HG03280 (cell line): ENCODE measurements at regions not wholly inside any gene's neighbourhood (a gene's known extent, or its start where the extent isn't known, plus 50 kb on each side); places are given as distances from the start of the nearest gene placed in this dataset.

Source experiments
- ATAC-seq: cut with Tn5 transposase; IDR thresholded peaks from one replicate; pipeline ENCODE4 v1.9.1; 2021; ENCODE audit warnings: mild to moderate bottlenecking, moderate library complexity; ENCODE audit not compliant: unreplicated experiment

GRCh38 chr18:78650926-78651325, 328.7 kb upstream of the SALL3 start:
- no peak for ATAC-seq

DNA sequence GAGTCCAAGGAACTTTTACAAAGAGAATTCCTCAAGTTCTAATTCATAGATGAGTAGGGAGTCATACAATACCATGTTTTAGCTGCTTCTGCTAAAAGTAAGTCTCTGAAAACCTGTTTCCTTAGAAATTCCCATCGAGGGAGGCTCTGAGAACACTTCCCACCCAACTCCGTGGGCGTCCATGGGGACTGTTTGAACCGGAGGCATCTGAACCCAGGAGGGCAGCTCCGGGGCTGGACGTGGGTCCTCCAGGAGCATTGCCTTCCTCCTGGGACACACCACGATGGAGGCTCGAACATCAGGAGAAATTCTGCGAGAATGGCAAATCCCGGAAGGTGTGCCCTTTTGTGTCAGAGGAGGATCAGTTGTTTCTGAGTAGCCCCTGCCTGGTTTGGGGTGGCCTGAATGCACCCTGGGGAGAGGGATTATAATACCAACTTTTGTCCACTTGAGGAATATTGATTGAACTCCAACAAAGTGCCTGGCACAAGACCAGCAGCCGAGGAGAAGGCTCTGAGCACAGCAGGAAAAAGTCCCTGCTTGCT, 327.5 kb upstream of the SALL3 start:
- ATAC-seq: no peak

- no peak for ATAC-seq
Measured at GRCh38 chr18:78655921-78656320, 323.7 kb upstream of the SALL3 start.

- no peak for ATAC-seq
Measured at GRCh38 chr18:78656346-78656925, 323.2 kb upstream of the SALL3 start.

GRCh38 chr18:78658531-78658930, 321.1 kb upstream of the SALL3 start:
- ATAC-seq: no peak

DNA sequence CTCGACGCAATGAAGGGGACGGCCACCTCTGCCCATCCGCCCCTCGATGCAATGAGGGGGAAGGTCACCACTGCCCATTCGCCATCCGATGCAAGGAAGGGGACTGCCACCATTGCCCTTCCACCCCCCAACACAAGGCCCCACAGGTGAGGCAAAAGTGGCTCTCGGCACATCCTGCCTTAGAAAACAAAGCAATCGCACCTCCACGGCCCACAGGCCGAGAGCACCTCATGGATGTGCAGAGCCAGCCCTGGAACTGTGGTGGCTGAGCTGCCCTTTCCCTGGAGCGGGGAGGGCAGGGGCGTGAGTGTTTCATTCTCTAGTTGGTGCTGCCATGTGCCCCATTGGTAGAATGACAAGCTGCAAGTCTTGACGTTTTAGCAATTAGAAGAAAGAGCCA, 320.6 kb upstream of the SALL3 start:
- ATAC-seq: no peak

DNA sequence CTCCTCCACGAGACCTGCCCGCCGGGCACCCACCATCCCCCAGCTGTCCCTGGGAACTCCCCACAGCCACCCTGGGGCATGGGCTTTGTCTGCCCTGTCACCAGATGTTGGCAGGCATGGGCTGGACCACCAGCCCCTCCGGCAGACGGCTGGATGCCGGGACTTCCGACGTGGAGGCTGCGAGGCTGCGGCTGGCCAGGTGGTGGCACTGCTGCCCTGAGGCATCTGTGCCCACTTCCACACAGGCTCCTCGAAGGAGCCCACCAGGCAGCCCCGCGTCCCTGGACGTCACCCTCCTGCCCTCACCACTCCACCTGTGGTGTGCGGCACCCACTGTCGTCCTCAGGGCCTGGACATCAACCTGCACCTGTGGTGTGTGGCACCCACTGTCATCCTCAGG, 319.9 kb upstream of the SALL3 start:
- ATAC-seq: no peak

- no peak for ATAC-seq
Measured at GRCh38 chr18:78660311-78660710, 319.3 kb upstream of the SALL3 start.

DNA sequence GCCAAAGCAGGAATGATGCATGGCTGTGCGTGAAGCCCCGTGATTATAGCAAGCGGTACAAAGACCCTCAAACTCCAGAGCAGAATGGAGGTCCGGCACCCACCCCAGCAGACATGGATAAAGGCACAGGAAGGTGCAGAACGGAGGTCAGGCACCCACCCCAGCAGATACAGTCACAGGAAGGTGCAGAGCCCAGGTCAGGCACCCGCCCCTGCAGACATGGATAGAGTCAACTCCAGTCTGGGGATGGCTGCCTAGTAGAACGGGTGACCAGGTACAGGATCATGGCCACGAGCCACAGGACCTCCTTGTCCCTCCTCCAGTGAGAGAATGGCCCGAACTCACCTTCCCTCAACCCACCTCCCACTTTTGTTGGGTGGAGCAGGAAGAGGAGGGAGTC, 318.3 kb upstream of the SALL3 start:
- no peak for ATAC-seq

- no peak for ATAC-seq
Measured at GRCh38 chr18:78662879-78663278, 316.7 kb upstream of the SALL3 start.

DNA sequence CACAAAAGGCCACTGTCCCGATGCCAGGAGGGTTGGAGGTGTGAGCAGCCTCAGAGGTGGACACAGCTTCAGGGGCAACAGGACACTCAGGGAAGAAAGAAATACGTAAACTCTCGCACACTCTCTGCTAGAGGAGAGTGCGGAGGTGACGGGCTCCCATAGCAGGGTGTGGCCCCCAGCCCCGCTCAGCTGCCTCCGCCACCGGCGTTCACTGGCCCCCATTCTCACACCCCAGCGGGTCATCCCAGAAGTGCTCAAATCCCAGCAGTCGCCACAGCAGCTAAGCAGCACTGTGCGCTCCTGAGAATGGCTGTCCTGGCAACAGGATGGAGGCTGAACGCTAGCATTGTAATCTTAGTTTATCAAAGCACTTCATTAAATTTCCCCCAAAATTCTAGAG, 315.6 kb upstream of the SALL3 start:
- ATAC-seq: no peak

DNA sequence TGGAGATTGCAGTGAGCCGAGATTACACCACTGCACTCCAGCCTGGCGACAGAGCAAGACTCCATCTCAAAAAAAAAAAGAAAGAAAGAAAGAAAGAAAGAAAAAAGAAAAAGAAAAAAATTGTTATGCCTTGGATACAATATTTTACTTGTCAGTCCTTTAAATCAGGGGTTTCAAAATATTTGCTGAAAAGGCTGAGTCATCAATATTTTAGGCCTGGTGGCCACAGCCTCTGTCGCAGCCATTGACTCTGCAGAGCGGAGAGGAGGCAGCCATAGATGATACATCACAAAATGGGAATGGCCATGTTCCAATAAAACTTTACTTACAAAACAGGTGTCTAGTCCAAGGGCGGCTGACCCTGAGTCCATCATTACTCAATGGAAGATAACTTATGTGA, 314.8 kb upstream of the SALL3 start:
- no peak for ATAC-seq

- no peak for ATAC-seq
Measured at GRCh38 chr18:78665644-78666043, 314.0 kb upstream of the SALL3 start.

DNA sequence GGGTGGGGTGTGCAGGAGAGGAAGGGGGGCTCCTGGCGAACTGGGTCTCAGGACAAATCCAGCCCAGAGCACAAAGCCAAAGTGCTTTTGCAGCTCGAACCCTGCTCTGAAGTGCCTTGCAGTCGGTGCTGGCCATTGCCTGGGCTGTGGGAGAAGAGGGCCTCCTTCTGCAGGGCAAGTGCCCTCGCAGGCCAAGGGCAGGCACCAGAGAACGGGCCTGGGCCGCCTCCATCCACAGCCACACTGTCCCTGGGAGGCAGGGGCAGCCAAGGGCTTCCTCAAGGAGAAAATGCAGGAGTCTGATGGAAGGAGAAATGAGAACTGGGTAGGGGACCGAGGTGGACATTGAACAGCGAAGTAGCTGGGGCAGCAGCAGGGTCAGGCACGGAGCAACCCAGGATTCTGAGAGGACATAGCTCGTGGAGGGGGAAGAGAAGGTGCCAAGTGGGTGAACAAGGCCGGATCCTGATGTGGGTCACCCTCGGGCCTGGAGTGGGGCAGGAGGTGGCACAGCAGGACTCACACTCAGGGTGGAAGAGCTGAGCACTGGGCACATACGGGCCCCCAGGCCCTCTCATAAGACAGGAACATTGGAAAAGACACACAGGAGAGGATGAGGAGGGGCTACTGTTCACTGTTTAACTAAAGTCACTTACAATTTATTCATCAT, 312.8 kb upstream of the SALL3 start:
- no peak for ATAC-seq

- ATAC-seq: no peak
Measured at GRCh38 chr18:78670778-78671391, 308.7 kb upstream of the SALL3 start.

- ATAC-seq: no peak
Measured at GRCh38 chr18:78671551-78671950, 308.1 kb upstream of the SALL3 start.

DNA sequence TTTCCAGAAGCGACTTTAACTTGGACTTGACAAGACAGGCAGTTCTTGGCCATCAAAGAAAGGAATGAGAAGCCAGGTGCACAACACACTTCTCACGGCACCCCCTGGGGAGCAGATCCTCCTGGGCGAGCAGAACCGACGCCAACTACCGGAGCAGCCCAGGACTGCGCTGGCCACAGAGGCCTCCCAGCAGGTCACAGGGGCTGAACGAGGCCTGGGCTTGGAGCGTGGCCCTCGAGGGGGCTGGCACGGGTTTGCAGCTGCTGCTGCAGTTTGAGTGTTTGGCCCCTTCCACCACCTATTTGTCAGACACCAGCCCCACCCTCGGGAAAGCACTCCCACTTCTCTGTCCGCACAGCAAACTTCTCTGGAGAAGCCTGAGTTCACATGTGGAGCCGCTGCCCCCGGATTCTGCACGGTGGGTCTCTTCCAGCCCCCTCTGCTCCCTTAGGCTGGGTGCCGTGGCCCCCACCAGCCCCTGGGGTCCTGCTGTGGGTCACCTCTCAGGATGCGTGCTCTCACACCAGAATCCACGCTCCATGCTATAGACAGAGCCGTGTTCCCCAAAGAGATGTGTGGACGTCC, 306.7 kb upstream of the SALL3 start:
- ATAC-seq: no peak

DNA sequence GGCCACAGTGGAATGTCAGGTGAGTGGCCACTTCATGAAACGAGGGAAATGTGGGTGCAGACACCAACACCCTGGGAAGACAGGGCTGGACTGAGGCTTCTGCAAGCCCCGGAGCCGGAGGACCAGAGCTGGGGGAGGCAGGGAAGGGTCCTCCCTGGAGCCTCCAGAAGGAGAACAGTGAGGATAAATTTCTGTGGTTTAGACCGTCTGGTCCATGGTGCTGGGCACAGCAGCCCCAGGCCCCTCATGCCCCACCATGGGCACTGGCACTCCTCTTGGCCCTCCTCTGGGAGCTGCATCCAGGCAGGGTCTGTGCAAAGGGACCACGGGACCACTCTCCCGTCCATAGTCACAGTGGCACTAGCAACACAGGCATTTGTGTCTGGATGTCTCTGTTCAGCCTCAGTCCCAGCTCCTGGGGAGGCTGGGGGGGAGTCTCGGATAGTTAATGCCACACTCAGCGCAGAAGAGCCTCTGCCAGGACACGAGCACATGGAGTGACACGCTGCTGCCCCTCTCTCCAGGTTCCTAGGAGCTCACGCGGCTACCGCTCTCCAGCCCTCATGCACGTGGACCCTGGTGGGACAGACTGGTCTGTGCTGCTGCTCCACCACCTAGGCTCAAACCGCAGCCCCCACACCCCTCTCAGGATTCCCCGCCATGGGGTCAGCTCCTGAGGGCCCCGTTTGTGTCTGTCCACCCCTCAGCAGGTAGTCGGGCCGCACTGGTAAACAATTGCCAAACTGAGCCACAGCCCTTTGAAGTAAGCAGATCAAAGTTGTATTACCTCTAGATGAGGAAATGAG, 305.9 kb upstream of the SALL3 start:
- ATAC-seq: no peak

DNA sequence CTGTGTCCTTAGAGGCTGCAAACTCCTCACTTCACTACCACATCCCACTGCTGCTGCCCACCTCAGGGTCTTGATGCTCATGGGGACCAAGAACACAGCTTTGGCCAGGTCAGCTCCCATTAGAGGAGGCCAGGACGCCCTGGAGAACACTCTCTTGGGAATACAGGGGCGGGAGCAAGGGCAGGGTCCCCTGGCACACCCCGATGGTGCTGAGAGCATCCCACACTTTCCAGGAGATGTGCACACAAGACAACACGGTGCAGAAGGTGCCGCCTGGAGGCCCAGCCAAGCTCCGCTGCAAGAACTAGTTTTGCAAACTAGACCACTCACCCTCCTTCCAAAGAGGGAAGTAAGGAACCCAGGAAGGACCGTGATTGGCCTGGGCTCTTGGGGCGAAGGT, 304.4 kb upstream of the SALL3 start:
- no peak for ATAC-seq

GRCh38 chr18:78676622-78677482, 302.8 kb upstream of the SALL3 start:
- no peak for ATAC-seq
